ENCODE measurements at regions not wholly inside any gene's neighbourhood (a gene's known extent, or its start where the extent isn't known, plus 50 kb on each side); places are given as distances from the start of the nearest gene placed in this dataset.

DNA sequence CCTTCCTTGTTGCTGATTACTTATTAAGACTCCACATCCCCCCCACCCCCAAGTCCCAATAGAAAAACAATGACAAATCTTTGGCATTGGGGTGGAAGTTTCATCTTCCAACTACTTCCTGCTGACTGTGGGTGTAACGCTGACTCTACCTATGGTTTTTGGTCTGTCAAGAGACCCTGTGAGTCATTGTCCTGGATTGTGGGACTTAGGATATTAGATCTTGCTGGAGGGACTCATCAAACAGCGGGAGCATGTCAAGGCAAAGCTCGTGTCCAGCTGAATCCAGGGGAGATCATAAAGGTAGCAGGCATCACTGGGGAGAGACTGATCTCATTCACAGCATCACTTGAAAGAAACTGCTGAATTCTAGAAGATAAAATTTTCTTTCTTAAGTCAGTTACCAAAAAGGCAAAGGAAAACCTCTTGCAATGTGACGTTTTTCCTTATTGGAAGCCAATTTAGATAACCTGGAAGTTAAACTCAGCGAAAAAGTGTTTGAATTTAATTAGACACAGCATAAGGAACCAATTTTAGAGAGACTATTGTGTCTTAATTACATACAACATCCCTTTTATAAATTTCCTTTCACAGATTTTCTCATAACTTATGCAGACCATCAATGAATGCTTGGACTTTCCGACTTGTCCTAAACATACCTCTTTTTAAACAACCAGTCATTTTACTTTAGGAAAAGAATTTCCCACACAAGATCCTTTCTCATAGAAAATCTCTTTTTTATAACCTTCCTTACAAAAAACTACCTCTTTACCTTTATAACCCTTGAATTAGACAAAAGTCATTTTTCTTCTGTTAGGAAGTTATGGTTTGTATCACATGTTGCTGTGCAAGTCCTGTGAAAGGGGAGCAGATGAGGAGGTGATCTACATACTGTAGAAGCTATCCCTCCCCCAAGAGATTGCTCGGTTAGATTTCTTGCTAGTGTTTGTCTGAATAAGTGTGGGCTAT is 94.6 kb upstream of the SCAF11 start:
- no peak for TF ChIP-seq MYC (IDR thresholded peaks at IDR 0.05; ENCODE audit: low read depth, low read length)
- no TSS peak for BruUV-seq (replicated peaks)
- no peak overlapping the region for H3K4me2 ChIP-seq (ENCODE audit: insufficient read depth, low read length)
- ChIA-PET POLR2A (no interaction called here), CTCF (interaction anchor here (1.0 kb wide), 2 partner anchors 11 to 13 kb away, joined by 3 read pairs; no protein-coding TSS in a partner anchor)
- dilution Hi-C loops (cut with MboI; ENCODE audit: extremely low pct_ligation_motif_present, low sequenced_read_pairs) (no loop called here), intact Hi-C loops (cut with micrococcal nuclease) (no loop called here)
- H3K27me3 ChIP-seq (ENCODE audit: control insufficient read depth in 2 of 2, insufficient read depth in 2 of 2, low read length in 2 of 2), result peaks cover 3% of the 10 kb centered on the region in 2 experiments
- FAIRE-seq, result no peak
- no peaks in the 10 kb centered on the region for H3K9me3 ChIP-seq (replicated peaks; ENCODE audit: control insufficient read depth, insufficient read depth, low read length)
- no peaks in the 10 kb centered on the region for H3K9me1 ChIP-seq (replicated peaks; ENCODE audit: control insufficient read depth, extremely low read depth, insufficient read depth, low read length)
- no peaks in the 10 kb centered on the region for H3K79me2 ChIP-seq (ENCODE audit: control insufficient read depth, insufficient read depth, low read length)
- no peak overlapping the region for H3K27ac ChIP-seq (ENCODE audit: insufficient read depth, low read depth, low read length)
- no peak overlapping the region for H3K4me3 ChIP-seq (replicated peaks in 1 of 3; ENCODE audit: insufficient read depth in 1 of 3, low read depth in 1 of 3, low read length in 3 of 3)
- no peaks in the 10 kb centered on the region for H3K36me3 ChIP-seq (ENCODE audit: control insufficient read depth in 2 of 2, extremely low read depth in 1 of 2, insufficient read depth in 2 of 2, low read length in 2 of 2)
- DNase-seq (ENCODE audit: low read depth, low spot score), result no peak
- H2AFZ ChIP-seq (ENCODE audit: low read depth, low read length), result no peak overlapping the region
- H3K4me1 ChIP-seq (ENCODE audit: control insufficient read depth, extremely low read depth, insufficient read depth, low read length), result no peaks in the 10 kb centered on the region
- no peaks in the 10 kb centered on the region for H4K20me1 ChIP-seq (replicated peaks; ENCODE audit: control insufficient read depth, extremely low read depth, insufficient read depth, low read length)
- no peak overlapping the region for H3K9ac ChIP-seq (replicated peaks; ENCODE audit: extremely low read depth, insufficient read depth, low read length)

DNA sequence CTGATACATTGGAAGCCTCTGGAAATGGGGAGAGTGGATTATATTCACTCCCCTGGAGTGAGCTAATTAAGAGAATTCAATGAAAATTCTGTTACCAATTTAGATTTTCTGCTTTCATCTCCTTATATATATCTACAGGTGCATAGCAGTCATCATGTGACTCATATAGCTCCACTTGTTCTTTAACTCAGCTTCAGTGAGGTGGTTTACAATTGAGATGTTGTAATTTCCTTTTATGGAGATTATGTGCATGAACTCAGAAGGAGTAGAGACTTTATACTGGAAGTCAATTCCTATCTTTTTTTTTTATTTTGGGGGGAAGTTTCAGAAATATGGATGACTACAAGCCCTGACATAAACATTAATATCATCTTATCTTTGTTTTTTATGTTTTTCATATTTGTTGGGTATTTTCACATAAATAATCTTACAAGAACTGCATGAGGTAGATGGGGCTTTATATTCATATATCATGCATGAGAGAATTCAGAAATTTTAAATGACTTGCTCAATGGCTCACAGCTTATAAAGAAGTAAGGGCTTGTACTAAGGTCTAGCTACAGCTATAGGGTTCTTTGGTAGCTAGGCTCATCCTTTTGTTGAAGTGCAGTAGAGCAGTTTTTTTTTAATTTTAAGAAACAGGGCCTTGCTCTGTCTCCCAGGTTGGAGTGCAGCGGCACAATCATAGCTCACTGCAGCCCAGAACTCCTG is 92.3 kb upstream of the SCAF11 start:
- ChIA-PET POLR2A (no interaction called here), CTCF (interaction anchor here (0.6 to 1.2 kb wide), 2 partner anchors 9 to 11 kb away, joined by 3 to 6 read pairs; no protein-coding TSS in a partner anchor)
- TF ChIP-seq FOS (IDR thresholded peaks at IDR 0.05; ENCODE audit: borderline replicate concordance, insufficient read depth, low read length), result no peak
- no peak overlapping the region for H2AFZ ChIP-seq (ENCODE audit: low read depth, low read length)
- H3K36me3 ChIP-seq (ENCODE audit: control insufficient read depth in 2 of 2, extremely low read depth in 1 of 2, insufficient read depth in 2 of 2, low read length in 2 of 2), result no peaks in the 10 kb centered on the region
- H3K4me1 ChIP-seq (ENCODE audit: control insufficient read depth, extremely low read depth, insufficient read depth, low read length), result no peaks in the 10 kb centered on the region
- H3K9me3 ChIP-seq (replicated peaks; ENCODE audit: control insufficient read depth, insufficient read depth, low read length), result no peaks in the 10 kb centered on the region
- BruUV-seq (replicated peaks), result no TSS peak
- H3K27ac ChIP-seq (ENCODE audit: insufficient read depth, low read depth, low read length), result no peak overlapping the region
- no peak overlapping the region for H3K4me2 ChIP-seq (ENCODE audit: insufficient read depth, low read length)
- peaks cover 3 to 4% of the 10 kb centered on the region in 2 experiments for H3K27me3 ChIP-seq (ENCODE audit: control insufficient read depth in 2 of 2, insufficient read depth in 2 of 2, low read length in 2 of 2)
- no peak overlapping the region for H3K4me3 ChIP-seq (replicated peaks in 1 of 3; ENCODE audit: insufficient read depth in 1 of 3, low read depth in 1 of 3, low read length in 3 of 3)
- no peak for FAIRE-seq
- no peak for DNase-seq (ENCODE audit: low read depth, low spot score)
- no peak overlapping the region for H3K9ac ChIP-seq (replicated peaks; ENCODE audit: extremely low read depth, insufficient read depth, low read length)
- no peaks in the 10 kb centered on the region for H4K20me1 ChIP-seq (replicated peaks; ENCODE audit: control insufficient read depth, extremely low read depth, insufficient read depth, low read length)
- intact Hi-C loops (cut with micrococcal nuclease), result no loop called here
- dilution Hi-C loops (cut with MboI; ENCODE audit: extremely low pct_ligation_motif_present, low sequenced_read_pairs), result no loop called here
- no peaks in the 10 kb centered on the region for H3K9me1 ChIP-seq (replicated peaks; ENCODE audit: control insufficient read depth, extremely low read depth, insufficient read depth, low read length)
- no peaks in the 10 kb centered on the region for H3K79me2 ChIP-seq (ENCODE audit: control insufficient read depth, insufficient read depth, low read length)

All from endothelial cell of umbilical vein (primary cell).